ENCODE measurements at regions not wholly inside any gene's neighbourhood (a gene's known extent, or its start where the extent isn't known, plus 50 kb on each side); places are given as distances from the start of the nearest gene placed in this dataset.

GRCh38 chr16:55204069-55204468 is 119.9 kb upstream of the IRX6 start:
- no peak overlapping the region for H3K18ac ChIP-seq (ENCODE audit: low read length)
- H2BK15ac ChIP-seq (ENCODE audit: low read length), result no peak overlapping the region
- H3K4me2 ChIP-seq (ENCODE audit: insufficient read depth, low read length, poor library complexity, severe bottlenecking), result no peak overlapping the region
- H2BK120ac ChIP-seq (ENCODE audit: low read depth, low read length), result no peak overlapping the region
- no peak overlapping the region for H4K8ac ChIP-seq (ENCODE audit: low read depth, low read length)
- H4K91ac ChIP-seq (ENCODE audit: low read depth, low read length, poor library complexity), result no peak overlapping the region
- WGBS, 2 donors (ENCODE audit: extremely low coverage in 2 of 2, insufficient read length in 2 of 2, insufficient replicate concordance in 1 of 2), result no CpG with 5 or more reads among the region's 1 CpG
- no peak overlapping the region for H2AFZ ChIP-seq (ENCODE audit: low read length)
- H3K79me1 ChIP-seq (ENCODE audit: low read depth, low read length), result no peaks in the 10 kb centered on the region
- H3K9me3 ChIP-seq (replicated peaks in 1 of 2; ENCODE audit: control insufficient read depth in 2 of 2, insufficient read depth in 1 of 2, low read depth in 1 of 2, low read length in 2 of 2), result no peaks in the 10 kb centered on the region
- H3K36me3 ChIP-seq (replicated peaks in 1 of 2; ENCODE audit: control insufficient read depth in 2 of 2, insufficient read depth in 2 of 2, low read length in 2 of 2), result no peaks in the 10 kb centered on the region
- no peak overlapping the region for H3K4ac ChIP-seq (ENCODE audit: low read length)
- H2AK5ac ChIP-seq (ENCODE audit: low read depth, low read length), result no peak overlapping the region
- H3K4me1 ChIP-seq (ENCODE audit: control insufficient read depth in 2 of 2, insufficient read depth in 1 of 2, low read depth in 1 of 2, low read length in 2 of 2), result no peaks in the 10 kb centered on the region
- no peaks in the 10 kb centered on the region for H3K27me3 ChIP-seq (ENCODE audit: control insufficient read depth in 3 of 3, insufficient read depth in 3 of 3, low read depth in 1 of 3, low read length in 3 of 3)
- DNase-seq (ENCODE audit: low spot score), result no peak
- H3K23ac ChIP-seq (ENCODE audit: low read depth, low read length, poor library complexity), result no peak overlapping the region
- no peak overlapping the region for H2BK12ac ChIP-seq (ENCODE audit: low read length)
- H3K9ac ChIP-seq (ENCODE audit: low read depth, low read length, poor library complexity), result no peak overlapping the region
- no peak overlapping the region for H3K14ac ChIP-seq (ENCODE audit: low read length)
- no peak overlapping the region for H3K27ac ChIP-seq (replicated peaks; ENCODE audit: low read length)
- no peak overlapping the region for H2BK5ac ChIP-seq (ENCODE audit: low read length)
- H3K4me3 ChIP-seq (ENCODE audit: low read length in 2 of 2), result no peak overlapping the region

DNA sequence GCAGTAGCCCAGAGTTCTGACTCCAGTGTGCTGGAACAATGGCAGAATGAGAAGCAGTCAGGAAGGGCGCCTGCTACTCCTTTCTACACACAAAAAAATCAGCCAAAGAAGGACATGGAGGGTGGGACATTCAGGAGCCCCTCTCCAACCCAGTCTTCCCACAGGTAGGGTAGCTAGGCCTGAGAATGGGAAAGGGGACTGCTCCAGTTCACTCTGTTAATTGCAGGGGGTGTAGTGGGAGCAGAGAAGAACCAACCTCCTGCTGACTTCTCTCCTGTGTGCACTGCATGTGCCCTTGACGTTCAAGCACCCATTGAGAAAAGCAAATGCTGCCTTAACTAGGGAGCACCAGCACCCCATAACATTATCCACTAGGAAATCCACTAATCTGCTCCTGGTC is 119.1 kb upstream of the IRX6 start:
- no peaks in the 10 kb centered on the region for H3K36me3 ChIP-seq (replicated peaks in 1 of 2; ENCODE audit: control insufficient read depth in 2 of 2, insufficient read depth in 2 of 2, low read length in 2 of 2)

GRCh38 chr16:55207693-55208428 is 116.1 kb upstream of the IRX6 start:
- Histone ChIP-seq H3K79me1 (ENCODE audit: low read depth, low read length) (no peaks in the 10 kb centered on the region), H3K23ac (ENCODE audit: low read depth, low read length, poor library complexity) (no peak overlapping the region), H2AK5ac (ENCODE audit: low read depth, low read length) (peak overlapping the region; percentile 24), H3K14ac (ENCODE audit: low read length) (no peak overlapping the region), H2AFZ (ENCODE audit: low read length) (no peak overlapping the region), H4K91ac (ENCODE audit: low read depth, low read length, poor library complexity) (no peak overlapping the region), H3K4me3 (ENCODE audit: low read length in 2 of 2) (no peak overlapping the region), H3K27me3 (ENCODE audit: control insufficient read depth in 3 of 3, insufficient read depth in 3 of 3, low read depth in 1 of 3, low read length in 3 of 3) (no peaks in the 10 kb centered on the region), H3K9ac (ENCODE audit: low read depth, low read length, poor library complexity) (no peak overlapping the region), H3K18ac (ENCODE audit: low read length) (no peak overlapping the region), H4K8ac (ENCODE audit: low read depth, low read length) (no peak overlapping the region), H3K27ac (replicated peaks; ENCODE audit: low read length) (no peak overlapping the region), H2BK12ac (ENCODE audit: low read length) (no peak overlapping the region), H2BK5ac (ENCODE audit: low read length) (no peak overlapping the region), H3K4me1 (ENCODE audit: control insufficient read depth in 2 of 2, insufficient read depth in 1 of 2, low read depth in 1 of 2, low read length in 2 of 2) (no peaks in the 10 kb centered on the region), H3K4ac (ENCODE audit: low read length) (no peak overlapping the region), H2BK15ac (ENCODE audit: low read length) (no peak overlapping the region), H3K4me2 (ENCODE audit: insufficient read depth, low read length, poor library complexity, severe bottlenecking) (no peak overlapping the region), H2BK120ac (ENCODE audit: low read depth, low read length) (no peak overlapping the region), H3K9me3 (replicated peaks in 1 of 2; ENCODE audit: control insufficient read depth in 2 of 2, insufficient read depth in 1 of 2, low read depth in 1 of 2, low read length in 2 of 2) (no peaks in the 10 kb centered on the region), H3K36me3 (replicated peaks in 1 of 2; ENCODE audit: control insufficient read depth in 2 of 2, insufficient read depth in 2 of 2, low read length in 2 of 2) (no peaks in the 10 kb centered on the region)
- no peak for DNase-seq (ENCODE audit: low spot score)
- WGBS, 2 donors (ENCODE audit: extremely low coverage in 2 of 2, insufficient read length in 2 of 2, insufficient replicate concordance in 1 of 2), result no CpG with 5 or more reads among the region's 7 CpGs

More for the DNA sequence above, 119.1 kb upstream of the IRX6 start:
- H2BK15ac ChIP-seq (ENCODE audit: low read length), result no peak overlapping the region
- H3K9me3 ChIP-seq (replicated peaks in 1 of 2; ENCODE audit: control insufficient read depth in 2 of 2, insufficient read depth in 1 of 2, low read depth in 1 of 2, low read length in 2 of 2), result no peaks in the 10 kb centered on the region
- H3K27ac ChIP-seq (replicated peaks; ENCODE audit: low read length), result no peak overlapping the region
- H2AK5ac ChIP-seq (ENCODE audit: low read depth, low read length), result no peak overlapping the region
- H3K9ac ChIP-seq (ENCODE audit: low read depth, low read length, poor library complexity), result no peak overlapping the region
- H3K4me3 ChIP-seq (ENCODE audit: low read length in 2 of 2), result no peak overlapping the region
- no CpG with 5 or more reads among the region's 2 CpGs for WGBS, 2 donors (ENCODE audit: extremely low coverage in 2 of 2, insufficient read length in 2 of 2, insufficient replicate concordance in 1 of 2)
- no peak overlapping the region for H4K91ac ChIP-seq (ENCODE audit: low read depth, low read length, poor library complexity)
- H3K4me1 ChIP-seq (ENCODE audit: control insufficient read depth in 2 of 2, insufficient read depth in 1 of 2, low read depth in 1 of 2, low read length in 2 of 2), result no peaks in the 10 kb centered on the region
- no peak overlapping the region for H3K18ac ChIP-seq (ENCODE audit: low read length)
- no peak overlapping the region for H3K14ac ChIP-seq (ENCODE audit: low read length)
- no peaks in the 10 kb centered on the region for H3K27me3 ChIP-seq (ENCODE audit: control insufficient read depth in 3 of 3, insufficient read depth in 3 of 3, low read depth in 1 of 3, low read length in 3 of 3)
- no peak overlapping the region for H2AFZ ChIP-seq (ENCODE audit: low read length)
- no peak overlapping the region for H3K4ac ChIP-seq (ENCODE audit: low read length)
- no peak overlapping the region for H4K8ac ChIP-seq (ENCODE audit: low read depth, low read length)
- H2BK120ac ChIP-seq (ENCODE audit: low read depth, low read length), result no peak overlapping the region
- H2BK12ac ChIP-seq (ENCODE audit: low read length), result no peak overlapping the region
- no peak for DNase-seq (ENCODE audit: low spot score)
- no peak overlapping the region for H3K4me2 ChIP-seq (ENCODE audit: insufficient read depth, low read length, poor library complexity, severe bottlenecking)
- H3K79me1 ChIP-seq (ENCODE audit: low read depth, low read length), result no peaks in the 10 kb centered on the region
- H3K23ac ChIP-seq (ENCODE audit: low read depth, low read length, poor library complexity), result no peak overlapping the region
- no peak overlapping the region for H2BK5ac ChIP-seq (ENCODE audit: low read length)

GRCh38 chr16:55209626-55210025 is 114.4 kb upstream of the IRX6 start:
- Histone ChIP-seq H3K18ac (ENCODE audit: low read length) (no peak overlapping the region), H2AK5ac (ENCODE audit: low read depth, low read length) (no peak overlapping the region), H3K4me1 (ENCODE audit: control insufficient read depth in 2 of 2, insufficient read depth in 1 of 2, low read depth in 1 of 2, low read length in 2 of 2) (no peaks in the 10 kb centered on the region), H3K36me3 (replicated peaks in 1 of 2; ENCODE audit: control insufficient read depth in 2 of 2, insufficient read depth in 2 of 2, low read length in 2 of 2) (no peaks in the 10 kb centered on the region), H4K8ac (ENCODE audit: low read depth, low read length) (no peak overlapping the region), H3K4me2 (ENCODE audit: insufficient read depth, low read length, poor library complexity, severe bottlenecking) (no peak overlapping the region), H3K9ac (ENCODE audit: low read depth, low read length, poor library complexity) (no peak overlapping the region), H4K91ac (ENCODE audit: low read depth, low read length, poor library complexity) (no peak overlapping the region), H2BK12ac (ENCODE audit: low read length) (no peak overlapping the region), H2AFZ (ENCODE audit: low read length) (no peak overlapping the region), H3K4ac (ENCODE audit: low read length) (no peak overlapping the region), H2BK15ac (ENCODE audit: low read length) (no peak overlapping the region), H3K79me1 (ENCODE audit: low read depth, low read length) (no peaks in the 10 kb centered on the region), H3K23ac (ENCODE audit: low read depth, low read length, poor library complexity) (no peak overlapping the region), H3K4me3 (ENCODE audit: low read length in 2 of 2) (no peak overlapping the region), H3K9me3 (replicated peaks in 1 of 2; ENCODE audit: control insufficient read depth in 2 of 2, insufficient read depth in 1 of 2, low read depth in 1 of 2, low read length in 2 of 2) (no peaks in the 10 kb centered on the region), H2BK120ac (ENCODE audit: low read depth, low read length) (no peak overlapping the region), H3K14ac (ENCODE audit: low read length) (no peak overlapping the region), H2BK5ac (ENCODE audit: low read length) (no peak overlapping the region), H3K27me3 (ENCODE audit: control insufficient read depth in 3 of 3, insufficient read depth in 3 of 3, low read depth in 1 of 3, low read length in 3 of 3) (no peaks in the 10 kb centered on the region), H3K27ac (replicated peaks; ENCODE audit: low read length) (no peak overlapping the region)
- WGBS, 2 donors (ENCODE audit: extremely low coverage in 2 of 2, insufficient read length in 2 of 2, insufficient replicate concordance in 1 of 2), result no CpG with 5 or more reads among the region's 6 CpGs
- DNase-seq (ENCODE audit: low spot score), result no peak
